IPS DF 6.9 (cell line): ENCODE measurements at regions not wholly inside any gene's neighbourhood (a gene's known extent, or its start where the extent isn't known, plus 50 kb on each side); places are given as distances from the start of the nearest gene placed in this dataset.

Experiments
- DNase-seq: peaks from one replicate; pipeline ENCODE4 v3.0.0-alpha.2; 2013; ENCODE audit warnings: low read depth, low spot score
- H3K27ac ChIP-seq: one replicate; pipeline ENCODE4 v1.5.1; 2013; ENCODE audit warnings: low read length, control low read depth
- H3K27me3 ChIP-seq: 2 replicates; pipeline ENCODE4 v1.6.1; 2013; ENCODE audit warnings: mild to moderate bottlenecking, low read length; ENCODE audit not compliant: control insufficient read depth, insufficient read depth
- H3K36me3 ChIP-seq: 2 replicates; pipeline ENCODE4 v1.6.1; 2013; ENCODE audit warnings: low read length; ENCODE audit not compliant: control insufficient read depth, insufficient read depth
- H3K4me1 ChIP-seq: 2 replicates; pipeline ENCODE4 v1.6.1; 2013; ENCODE audit warnings: low read length; ENCODE audit not compliant: control insufficient read depth, insufficient read depth
- H3K4me3 ChIP-seq: 2 replicates; pipeline ENCODE4 v1.5.1; 2013; ENCODE audit warnings: mild to moderate bottlenecking, low read length
- H3K9me3 ChIP-seq: 2 replicates; pipeline ENCODE4 v1.6.1; 2013; ENCODE audit warnings: low read length, inconsistent platforms; ENCODE audit not compliant: control insufficient read depth, insufficient read depth
- WGBS: extraction: QIAGEN DNeasy Blood & Tissue Kit; methylation state at CpG from one replicate; pipeline ENCODE4 v1.1.7; 2013; ENCODE audit warnings: mixed read lengths, missing lambda C conversion rate; ENCODE audit not compliant: insufficient read length, insufficient coverage; 5-methylcytosine and 5-hydroxymethylcytosine counted together

- DNase-seq, result no peak
- Histone ChIP-seq H3K27me3 (no peaks in the 10 kb centered on the region), H3K4me1 (no peaks in the 10 kb centered on the region), H3K27ac (no peak overlapping the region), H3K4me3 (no peak overlapping the region), H3K36me3 (no peaks in the 10 kb centered on the region), H3K9me3 (no peaks in the 10 kb centered on the region)
- WGBS, result no CpG with 5 or more reads among the region's 2 CpGs
These were observed 200.4 kb upstream of the TBC1D5 start for GRCh38 chr3:17942856-17943255.

GRCh38 chr3:17941766-17942165, 199.3 kb upstream of the TBC1D5 start:
- H3K27me3 ChIP-seq, result no peaks in the 10 kb centered on the region
- H3K9me3 ChIP-seq, result no peaks in the 10 kb centered on the region
- H3K27ac ChIP-seq, result no peak overlapping the region
- H3K4me1 ChIP-seq, result no peaks in the 10 kb centered on the region
- DNase-seq, result no peak
- no peak overlapping the region for H3K4me3 ChIP-seq
- no peaks in the 10 kb centered on the region for H3K36me3 ChIP-seq

GRCh38 chr3:17941152-17941551, 198.7 kb upstream of the TBC1D5 start:
- H3K36me3 ChIP-seq, result no peaks in the 10 kb centered on the region
- H3K4me1 ChIP-seq, result no peaks in the 10 kb centered on the region
- H3K4me3 ChIP-seq, result no peak overlapping the region
- DNase-seq, result no peak
- H3K27ac ChIP-seq, result no peak overlapping the region
- H3K27me3 ChIP-seq, result no peaks in the 10 kb centered on the region
- no peaks in the 10 kb centered on the region for H3K9me3 ChIP-seq
- no CpG with 5 or more reads among the region's 2 CpGs for WGBS

GRCh38 chr3:17939157-17939556, 196.7 kb upstream of the TBC1D5 start:
- Histone ChIP-seq H3K9me3 (no peaks in the 10 kb centered on the region), H3K27me3 (no peaks in the 10 kb centered on the region), H3K4me3 (no peak overlapping the region), H3K27ac (no peak overlapping the region), H3K4me1 (no peaks in the 10 kb centered on the region), H3K36me3 (no peaks in the 10 kb centered on the region)
- DNase-seq, result no peak
- no CpG with 5 or more reads among the region's 16 CpGs for WGBS

GRCh38 chr3:17938313-17938712, 195.9 kb upstream of the TBC1D5 start:
- Histone ChIP-seq H3K27me3 (no peaks in the 10 kb centered on the region), H3K36me3 (no peaks in the 10 kb centered on the region), H3K4me3 (no peak overlapping the region), H3K9me3 (no peaks in the 10 kb centered on the region), H3K27ac (no peak overlapping the region), H3K4me1 (no peaks in the 10 kb centered on the region)
- DNase-seq, result no peak
- WGBS, result no CpG with 5 or more reads among the region's 3 CpGs

GRCh38 chr3:17936736-17937480, 194.5 kb upstream of the TBC1D5 start:
- WGBS, result no CpG with 5 or more reads among the region's 6 CpGs
- no peaks in the 10 kb centered on the region for H3K36me3 ChIP-seq
- no peak for DNase-seq

GRCh38 chr3:17935222-17935621, 192.8 kb upstream of the TBC1D5 start:
- H3K9me3 ChIP-seq, result no peaks in the 10 kb centered on the region
- no peak for DNase-seq
- H3K36me3 ChIP-seq, result no peaks in the 10 kb centered on the region
- no CpG with 5 or more reads among the region's 4 CpGs for WGBS
- H3K4me3 ChIP-seq, result no peak overlapping the region
- no peak overlapping the region for H3K27ac ChIP-seq
- H3K4me1 ChIP-seq, result no peaks in the 10 kb centered on the region
- no peaks in the 10 kb centered on the region for H3K27me3 ChIP-seq

More at GRCh38 chr3:17936736-17937480, 194.5 kb upstream of the TBC1D5 start:
- H3K4me1 ChIP-seq, result no peaks in the 10 kb centered on the region
- H3K27ac ChIP-seq, result no peak overlapping the region
- no peaks in the 10 kb centered on the region for H3K27me3 ChIP-seq
- no peak overlapping the region for H3K4me3 ChIP-seq
- no peaks in the 10 kb centered on the region for H3K9me3 ChIP-seq

- H3K4me3 ChIP-seq, result no peak overlapping the region
- no peaks in the 10 kb centered on the region for H3K9me3 ChIP-seq
- DNase-seq, result no peak
- no peaks in the 10 kb centered on the region for H3K4me1 ChIP-seq
- no peak overlapping the region for H3K27ac ChIP-seq
- H3K36me3 ChIP-seq, result no peaks in the 10 kb centered on the region
- no peaks in the 10 kb centered on the region for H3K27me3 ChIP-seq
- 100% methylated on average over 1 of the region's 2 CpGs for WGBS
These were observed 189.8 kb upstream of the TBC1D5 start for GRCh38 chr3:17932136-17932771.

- Histone ChIP-seq H3K4me3 (no peak overlapping the region), H3K27ac (no peak overlapping the region), H3K36me3 (no peaks in the 10 kb centered on the region), H3K9me3 (no peaks in the 10 kb centered on the region), H3K4me1 (no peaks in the 10 kb centered on the region), H3K27me3 (no peaks in the 10 kb centered on the region)
- WGBS, result no CpG with 5 or more reads among the region's 1 CpG
- DNase-seq, result no peak
These were observed 188.7 kb upstream of the TBC1D5 start for GRCh38 chr3:17931131-17931530.

GRCh38 chr3:17928502-17929145, 186.2 kb upstream of the TBC1D5 start:
- DNase-seq, result no peak

More at GRCh38 chr3:17928502-17929145, 186.2 kb upstream of the TBC1D5 start:
- Histone ChIP-seq H3K9me3 (no peaks in the 10 kb centered on the region), H3K4me1 (no peaks in the 10 kb centered on the region), H3K27me3 (no peaks in the 10 kb centered on the region), H3K27ac (no peak overlapping the region), H3K4me3 (no peak overlapping the region), H3K36me3 (no peaks in the 10 kb centered on the region)
- WGBS, result 100% methylated on average over 1 of the region's 4 CpGs
